ENCODE measurements at regions not wholly inside any gene's neighbourhood (a gene's known extent, or its start where the extent isn't known, plus 50 kb on each side); places are given as distances from the start of the nearest gene placed in this dataset.

- WGBS (ENCODE audit: low lambda C conversion rate, missing lambda C conversion rate), result 52% methylated on average over 2 of the region's 2 CpGs
- DNase-seq (ENCODE audit: low spot score), result peak; percentile 28
- Histone ChIP-seq H3K27ac (peak overlapping the region; percentile 84), H3K4me3 (no peak overlapping the region), H3K36me3 (replicated peaks; ENCODE audit: insufficient read depth, low read depth) (no peaks in the 10 kb centered on the region), H4K20me1 (ENCODE audit: insufficient read depth, poor library complexity, severe bottlenecking) (no peaks in the 10 kb centered on the region), H3K79me2 (no peaks in the 10 kb centered on the region), H3K4me2 (peak overlapping the region; percentile 71), H3K9me2 (replicated peaks; ENCODE audit: insufficient read depth) (no peaks in the 10 kb centered on the region), H3K4me1 (ENCODE audit: insufficient read depth) (peaks cover 4% of the 10 kb centered on the region), H3K9me3 (ENCODE audit: low read depth) (no peaks in the 10 kb centered on the region), H3K27me3 (no peaks in the 10 kb centered on the region), H2AFZ (no peak overlapping the region)
- TF ChIP-seq EZH2 (IDR thresholded peaks at IDR 0.05; ENCODE audit: borderline replicate concordance) (no peak), EZH2phosphoT487 (IDR thresholded peaks at IDR 0.05; ENCODE audit: low read depth, severe bottlenecking, unreplicated experiment) (no peak), CTCF (IDR thresholded peaks at IDR 0.05; ENCODE audit: poor library complexity) (no peak)
Measured at GRCh38 chr2:56449449-56449860, 265.7 kb downstream of the CCDC85A start.

GRCh38 chr2:56450047-56450446 lies 266.3 kb downstream of the CCDC85A start:
- H3K4me1 ChIP-seq (ENCODE audit: insufficient read depth), result peaks cover 4% of the 10 kb centered on the region
- no peaks in the 10 kb centered on the region for H3K9me3 ChIP-seq (ENCODE audit: low read depth)
- H3K4me3 ChIP-seq, result no peak overlapping the region
- no peaks in the 10 kb centered on the region for H4K20me1 ChIP-seq (ENCODE audit: insufficient read depth, poor library complexity, severe bottlenecking)
- H3K27ac ChIP-seq, result no peak overlapping the region
- no peak for DNase-seq (ENCODE audit: low spot score)
- H2AFZ ChIP-seq, result no peak overlapping the region
- H3K36me3 ChIP-seq (replicated peaks; ENCODE audit: insufficient read depth, low read depth), result no peaks in the 10 kb centered on the region
- H3K4me2 ChIP-seq, result peak overlapping the region; percentile 71
- H3K9me2 ChIP-seq (replicated peaks; ENCODE audit: insufficient read depth), result no peaks in the 10 kb centered on the region
- no peaks in the 10 kb centered on the region for H3K79me2 ChIP-seq
- 68% methylated on average over 1 of the region's 1 CpG for WGBS (ENCODE audit: low lambda C conversion rate, missing lambda C conversion rate)
- no peaks in the 10 kb centered on the region for H3K27me3 ChIP-seq
- TF ChIP-seq EZH2 (IDR thresholded peaks at IDR 0.05; ENCODE audit: borderline replicate concordance) (no peak), CTCF (IDR thresholded peaks at IDR 0.05; ENCODE audit: poor library complexity) (no peak)

DNA sequence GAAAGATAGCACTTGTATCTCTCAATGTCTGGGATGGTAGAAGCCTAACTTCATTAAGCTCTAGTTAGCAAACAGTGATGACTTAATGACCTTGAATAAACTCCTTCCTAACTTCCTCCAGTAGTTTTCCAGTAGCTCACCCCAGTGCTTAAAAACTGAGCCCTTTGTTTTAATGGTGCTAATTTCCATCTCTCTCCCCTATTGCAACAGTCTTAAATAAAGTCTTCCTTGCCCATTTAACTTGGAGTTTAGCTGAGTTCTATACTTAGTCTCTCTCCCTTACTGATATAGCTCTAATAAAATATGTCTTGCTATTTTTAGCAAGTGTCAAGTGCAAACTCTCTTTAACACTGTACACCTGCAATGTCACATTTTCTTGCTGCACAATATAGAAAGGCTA lies 267.0 kb downstream of the CCDC85A start:
- no peak overlapping the region for H3K4me2 ChIP-seq
- no peaks in the 10 kb centered on the region for H3K9me3 ChIP-seq (ENCODE audit: low read depth)
- H3K4me1 ChIP-seq (ENCODE audit: insufficient read depth), result peaks cover 4% of the 10 kb centered on the region
- DNase-seq (ENCODE audit: low spot score), result no peak
- H3K79me2 ChIP-seq, result no peaks in the 10 kb centered on the region
- H3K4me3 ChIP-seq, result no peak overlapping the region
- H3K36me3 ChIP-seq (replicated peaks; ENCODE audit: insufficient read depth, low read depth), result no peaks in the 10 kb centered on the region
- TF ChIP-seq EZH2phosphoT487 (IDR thresholded peaks at IDR 0.05; ENCODE audit: low read depth, severe bottlenecking, unreplicated experiment), result no peak
- TF ChIP-seq EZH2 (IDR thresholded peaks at IDR 0.05; ENCODE audit: borderline replicate concordance), result no peak
- TF ChIP-seq CTCF (IDR thresholded peaks at IDR 0.05; ENCODE audit: poor library complexity), result no peak
- no peaks in the 10 kb centered on the region for H3K9me2 ChIP-seq (replicated peaks; ENCODE audit: insufficient read depth)
- no peak overlapping the region for H3K27ac ChIP-seq
- H4K20me1 ChIP-seq (ENCODE audit: insufficient read depth, poor library complexity, severe bottlenecking), result no peaks in the 10 kb centered on the region
- H2AFZ ChIP-seq, result no peak overlapping the region
- H3K27me3 ChIP-seq, result no peaks in the 10 kb centered on the region

DNA sequence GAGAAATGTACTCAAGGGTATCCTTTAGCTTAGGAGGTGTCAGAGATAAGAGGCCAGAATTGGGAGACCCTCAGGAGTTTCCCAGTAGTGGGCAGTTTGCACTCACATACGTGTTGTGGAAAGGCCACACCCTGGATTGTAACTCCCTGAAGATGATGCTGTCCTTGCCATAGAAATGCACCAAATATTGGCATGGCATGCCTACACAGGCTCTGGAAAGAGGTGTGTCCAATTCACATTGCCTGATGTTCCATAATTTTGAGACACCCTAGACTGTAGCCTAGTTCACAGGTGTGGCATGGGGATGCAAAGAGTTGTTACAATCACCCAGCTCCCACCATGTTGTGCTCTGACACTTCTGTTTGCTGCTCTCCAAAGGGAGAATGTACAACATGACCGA lies 271.9 kb downstream of the CCDC85A start:
- Histone ChIP-seq H3K4me2 (no peak overlapping the region), H4K20me1 (ENCODE audit: insufficient read depth, poor library complexity, severe bottlenecking) (no peaks in the 10 kb centered on the region), H3K36me3 (replicated peaks; ENCODE audit: insufficient read depth, low read depth) (no peaks in the 10 kb centered on the region), H3K79me2 (no peaks in the 10 kb centered on the region), H2AFZ (no peak overlapping the region), H3K4me1 (ENCODE audit: insufficient read depth) (no peaks in the 10 kb centered on the region), H3K9me3 (ENCODE audit: low read depth) (no peaks in the 10 kb centered on the region), H3K27ac (no peak overlapping the region), H3K9me2 (replicated peaks; ENCODE audit: insufficient read depth) (no peaks in the 10 kb centered on the region), H3K4me3 (no peak overlapping the region), H3K27me3 (no peaks in the 10 kb centered on the region)
- TF ChIP-seq CTCF (IDR thresholded peaks at IDR 0.05; ENCODE audit: poor library complexity) (no peak), EZH2 (IDR thresholded peaks at IDR 0.05; ENCODE audit: borderline replicate concordance) (no peak), EZH2phosphoT487 (IDR thresholded peaks at IDR 0.05; ENCODE audit: low read depth, severe bottlenecking, unreplicated experiment) (no peak)
- WGBS (ENCODE audit: low lambda C conversion rate, missing lambda C conversion rate), result 85% methylated on average over 2 of the region's 2 CpGs
- DNase-seq (ENCODE audit: low spot score), result no peak

Data from hepatocyte (in vitro differentiated cells).